PC-3 (cell line): ENCODE measurements at regions not wholly inside any gene's neighbourhood (a gene's known extent, or its start where the extent isn't known, plus 50 kb on each side); places are given as distances from the start of the nearest gene placed in this dataset.

ENCODE experiments used
- EZH2phosphoT487 ChIP-seq: fragments of 300-600 bp; sonication (generic); IDR thresholded peaks from 2 replicates; pipeline ENCODE4 v1.6.1; 2018; ENCODE audit warnings: mild to moderate bottlenecking, antibody characterized with exemption, low read length, borderline replicate concordance
- TF ChIP-seq, protein P1 (sequence below): fragments of 300-600 bp; sonication (generic); conservative IDR thresholded peaks from 2 replicates; pipeline ENCODE4 v1.5.1; 2017; ENCODE audit warnings: antibody characterized with exemption, low read depth, mild to moderate bottlenecking, low read length

DNA sequence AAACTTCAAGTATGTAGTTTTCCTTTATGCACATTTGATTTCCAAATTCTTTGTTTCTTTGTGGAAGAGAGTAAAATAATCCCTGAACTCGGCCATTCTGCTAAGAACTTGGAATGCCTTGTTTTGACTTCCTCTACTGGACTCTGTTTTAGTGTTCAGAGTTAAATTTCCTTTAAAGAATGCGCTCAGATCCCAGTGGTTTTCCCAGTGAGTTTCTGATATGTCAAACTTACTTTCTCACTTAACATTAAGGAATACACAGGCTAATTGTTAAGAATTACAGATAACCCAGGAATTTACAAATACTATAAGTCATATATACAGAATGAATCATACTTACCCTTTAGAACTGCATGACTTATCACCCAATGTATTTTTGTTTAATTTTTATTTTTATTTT lies 1067.6 kb upstream of the CELF2 start:
- no peak for TF ChIP-seq EZH2phosphoT487
- TF ChIP-seq, protein P1, sequence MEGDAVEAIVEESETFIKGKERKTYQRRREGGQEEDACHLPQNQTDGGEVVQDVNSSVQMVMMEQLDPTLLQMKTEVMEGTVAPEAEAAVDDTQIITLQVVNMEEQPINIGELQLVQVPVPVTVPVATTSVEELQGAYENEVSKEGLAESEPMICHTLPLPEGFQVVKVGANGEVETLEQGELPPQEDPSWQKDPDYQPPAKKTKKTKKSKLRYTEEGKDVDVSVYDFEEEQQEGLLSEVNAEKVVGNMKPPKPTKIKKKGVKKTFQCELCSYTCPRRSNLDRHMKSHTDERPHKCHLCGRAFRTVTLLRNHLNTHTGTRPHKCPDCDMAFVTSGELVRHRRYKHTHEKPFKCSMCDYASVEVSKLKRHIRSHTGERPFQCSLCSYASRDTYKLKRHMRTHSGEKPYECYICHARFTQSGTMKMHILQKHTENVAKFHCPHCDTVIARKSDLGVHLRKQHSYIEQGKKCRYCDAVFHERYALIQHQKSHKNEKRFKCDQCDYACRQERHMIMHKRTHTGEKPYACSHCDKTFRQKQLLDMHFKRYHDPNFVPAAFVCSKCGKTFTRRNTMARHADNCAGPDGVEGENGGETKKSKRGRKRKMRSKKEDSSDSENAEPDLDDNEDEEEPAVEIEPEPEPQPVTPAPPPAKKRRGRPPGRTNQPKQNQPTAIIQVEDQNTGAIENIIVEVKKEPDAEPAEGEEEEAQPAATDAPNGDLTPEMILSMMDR = no peak
